Transverse colon (tissue), 3 donors: ENCODE measurements at regions not wholly inside any gene's neighbourhood (a gene's known extent, or its start where the extent isn't known, plus 50 kb on each side); places are given as distances from the start of the nearest gene placed in this dataset.

Source experiments
- EP300 ChIP-seq: sonication (generic); formaldehyde crosslinking; IDR thresholded peaks from one replicate; pipeline ENCODE4 v1.6.1; 2017; ENCODE audit warnings: antibody characterized with exemption, low read depth
- POLR2A ChIP-seq: fragments of 450-650 bp; IDR thresholded peaks from one replicate; pipeline ENCODE4 v1.6.1; 2016; ENCODE audit warnings: antibody characterized with exemption, mild to moderate bottlenecking, moderate library complexity
- TF ChIP-seq, protein P1 (sequence below), 5 experiments: fragments of 200-600 bp in 3 of 5; fragments of 450-650 bp in 2 of 5; sonication (generic) in 3 of 5; IDR thresholded peaks; 1 replicate in 2 of 5; 2 replicates in 3 of 5; pipeline ENCODE4 v1.5.1; 2016 to 2017; ENCODE audit warnings: antibody characterized with exemption in 5 of 5, inconsistent platforms in 3 of 5, mild to moderate bottlenecking in 2 of 5, moderate library complexity in 1 of 5

DNA sequence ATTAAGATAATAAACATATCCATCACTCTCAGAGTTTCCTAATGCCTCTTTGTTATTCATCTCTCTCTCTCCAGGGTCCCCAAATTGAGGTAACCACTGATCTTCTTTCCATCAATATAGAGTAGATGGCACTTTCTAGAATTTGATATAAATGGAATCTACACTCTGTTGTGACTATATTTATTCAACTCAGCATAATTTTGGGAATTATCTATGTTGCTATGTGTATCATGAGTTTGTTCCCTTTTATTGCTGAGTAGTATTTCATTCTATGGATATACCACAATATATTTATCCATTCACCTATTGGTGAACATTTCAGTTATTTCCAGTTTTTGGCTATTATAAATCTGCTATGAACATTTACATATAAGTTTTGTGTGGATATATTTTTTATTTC lies 230.7 kb downstream of the HLX start:
- TF ChIP-seq, protein P1, sequence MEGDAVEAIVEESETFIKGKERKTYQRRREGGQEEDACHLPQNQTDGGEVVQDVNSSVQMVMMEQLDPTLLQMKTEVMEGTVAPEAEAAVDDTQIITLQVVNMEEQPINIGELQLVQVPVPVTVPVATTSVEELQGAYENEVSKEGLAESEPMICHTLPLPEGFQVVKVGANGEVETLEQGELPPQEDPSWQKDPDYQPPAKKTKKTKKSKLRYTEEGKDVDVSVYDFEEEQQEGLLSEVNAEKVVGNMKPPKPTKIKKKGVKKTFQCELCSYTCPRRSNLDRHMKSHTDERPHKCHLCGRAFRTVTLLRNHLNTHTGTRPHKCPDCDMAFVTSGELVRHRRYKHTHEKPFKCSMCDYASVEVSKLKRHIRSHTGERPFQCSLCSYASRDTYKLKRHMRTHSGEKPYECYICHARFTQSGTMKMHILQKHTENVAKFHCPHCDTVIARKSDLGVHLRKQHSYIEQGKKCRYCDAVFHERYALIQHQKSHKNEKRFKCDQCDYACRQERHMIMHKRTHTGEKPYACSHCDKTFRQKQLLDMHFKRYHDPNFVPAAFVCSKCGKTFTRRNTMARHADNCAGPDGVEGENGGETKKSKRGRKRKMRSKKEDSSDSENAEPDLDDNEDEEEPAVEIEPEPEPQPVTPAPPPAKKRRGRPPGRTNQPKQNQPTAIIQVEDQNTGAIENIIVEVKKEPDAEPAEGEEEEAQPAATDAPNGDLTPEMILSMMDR (IDR thresholded peaks at IDR 0.05), result no peak
- TF ChIP-seq POLR2A (no peak), EP300 (no peak)
